ENCODE measurements at regions not wholly inside any gene's neighbourhood (a gene's known extent, or its start where the extent isn't known, plus 50 kb on each side); places are given as distances from the start of the nearest gene placed in this dataset.

- TF ChIP-seq CTCF (IDR thresholded peaks at IDR 0.05; ENCODE audit: insufficient read depth, low read depth, low read length, missing control alignments), result no peak
These were observed 222.6 kb upstream of the DPYD start for GRCh38 chr1:98143403-98143802.

GRCh38 chr1:98133131-98133530 is 212.3 kb upstream of the DPYD start:
- TF ChIP-seq CTCF (IDR thresholded peaks at IDR 0.05; ENCODE audit: insufficient read depth, low read depth, low read length, missing control alignments), result no peak
- H3K4me3 ChIP-seq (ENCODE audit: low read depth, low read length), result no peak overlapping the region
- no peak for DNase-seq (ENCODE audit: low read depth)

More at GRCh38 chr1:98143403-98143802, 222.6 kb upstream of the DPYD start:
- DNase-seq (ENCODE audit: low read depth), result peak; percentile 1
- no peak overlapping the region for H3K4me3 ChIP-seq (ENCODE audit: low read depth, low read length)

- no peak for DNase-seq (ENCODE audit: low read depth)
- no peak overlapping the region for H3K4me3 ChIP-seq (ENCODE audit: low read depth, low read length)
- no peak for TF ChIP-seq CTCF (IDR thresholded peaks at IDR 0.05; ENCODE audit: insufficient read depth, low read depth, low read length, missing control alignments)
These were observed 209.6 kb upstream of the DPYD start for GRCh38 chr1:98130408-98130807.

GRCh38 chr1:98129491-98129890 is 208.7 kb upstream of the DPYD start:
- TF ChIP-seq CTCF (IDR thresholded peaks at IDR 0.05; ENCODE audit: insufficient read depth, low read depth, low read length, missing control alignments), result no peak
- no peak for DNase-seq (ENCODE audit: low read depth)
- H3K4me3 ChIP-seq (ENCODE audit: low read depth, low read length), result no peak overlapping the region

- no peak for TF ChIP-seq CTCF (IDR thresholded peaks at IDR 0.05; ENCODE audit: insufficient read depth, low read depth, low read length, missing control alignments)
- DNase-seq (ENCODE audit: low read depth), result no peak
- no peak overlapping the region for H3K4me3 ChIP-seq (ENCODE audit: low read depth, low read length)
These were observed 205.9 kb upstream of the DPYD start for GRCh38 chr1:98126740-98127139.

GRCh38 chr1:98121646-98122045 is 200.8 kb upstream of the DPYD start:
- no peak for DNase-seq (ENCODE audit: low read depth)
- H3K4me3 ChIP-seq (ENCODE audit: low read depth, low read length), result no peak overlapping the region
- TF ChIP-seq CTCF (IDR thresholded peaks at IDR 0.05; ENCODE audit: insufficient read depth, low read depth, low read length, missing control alignments), result no peak

GRCh38 chr1:98119796-98120195 is 199.0 kb upstream of the DPYD start:
- DNase-seq (ENCODE audit: low read depth), result peak; percentile 2
- no peak overlapping the region for H3K4me3 ChIP-seq (ENCODE audit: low read depth, low read length)
- TF ChIP-seq CTCF (IDR thresholded peaks at IDR 0.05; ENCODE audit: insufficient read depth, low read depth, low read length, missing control alignments), result no peak

Measured in GM12865 (cell line).